NCI-H2029 treated with DMSO at 0.1 percent for 48 hours (cell line): ENCODE measurements at regions not wholly inside any gene's neighbourhood (a gene's known extent, or its start where the extent isn't known, plus 50 kb on each side); places are given as distances from the start of the nearest gene placed in this dataset.

ENCODE experiments used
- DNase-seq: peaks from one replicate; lab custom pipeline; 2025; lab: John Stamatoyannopoulos, UW

DNA sequence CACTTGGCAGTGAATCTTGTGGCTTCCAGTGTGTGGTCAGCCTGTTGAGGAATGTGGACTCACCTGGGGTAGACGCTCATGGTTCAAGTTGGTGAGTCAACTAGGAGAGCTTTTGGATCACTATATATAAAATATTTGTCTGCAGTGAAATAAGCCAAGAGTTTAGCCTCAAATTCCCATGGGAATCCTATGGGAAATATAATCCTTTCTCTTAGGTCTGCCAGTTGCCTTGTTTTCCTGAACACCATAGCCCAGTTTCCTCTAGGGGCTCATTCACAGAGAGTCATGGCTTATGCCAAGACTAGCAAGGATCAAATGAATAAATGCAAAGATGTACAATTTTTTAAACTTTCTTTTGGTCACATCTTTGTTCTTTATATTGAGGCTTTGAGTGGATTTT is 100.1 kb upstream of the NPHP3 start:
- DNase-seq: no peak

DNA sequence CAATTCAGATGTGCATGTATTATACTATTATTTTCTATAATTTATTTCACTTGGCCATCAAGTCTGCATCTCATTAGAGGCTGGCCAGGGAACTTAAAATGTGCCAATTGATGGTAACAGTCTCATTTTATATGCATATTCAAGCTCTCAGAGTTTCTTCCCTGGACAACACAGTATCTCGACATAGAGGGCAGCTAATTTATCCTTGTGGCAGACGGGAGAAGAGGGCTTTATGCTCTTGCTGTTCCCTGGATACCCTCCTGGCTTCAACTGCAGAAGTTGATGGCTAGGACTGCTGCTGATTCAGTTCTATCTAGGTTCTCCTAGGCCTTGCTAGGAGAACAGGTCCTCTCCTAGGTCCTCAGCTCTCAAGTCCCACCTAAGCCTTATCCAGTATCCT is 99.1 kb upstream of the NPHP3 start:
- DNase-seq: no peak

- no peak for DNase-seq
These were observed 96.0 kb upstream of the NPHP3 start for GRCh38 chr3:132818251-132818650.

GRCh38 chr3:132817646-132818177 is 95.5 kb upstream of the NPHP3 start:
- DNase-seq: no peak

DNA sequence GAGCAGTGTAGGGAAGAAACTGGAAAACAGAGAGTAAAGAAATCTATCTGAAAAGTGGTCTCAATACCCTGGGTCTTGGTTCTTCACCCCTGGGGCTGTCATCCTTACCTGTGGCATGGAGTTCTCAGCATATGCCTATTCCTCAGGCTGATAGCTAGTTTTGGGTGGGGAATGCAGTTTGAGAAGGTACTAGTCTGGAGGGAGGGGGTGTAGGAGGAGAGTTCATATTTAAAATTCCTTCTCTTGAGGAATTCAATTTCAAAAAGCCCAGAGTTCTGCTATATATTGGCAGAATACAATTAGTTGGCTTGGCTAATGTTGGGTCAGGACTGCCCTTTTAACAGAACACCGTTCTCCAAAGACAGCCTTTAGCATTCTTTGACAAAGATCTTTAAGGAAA is 82.9 kb upstream of the NPHP3 start:
- no peak for DNase-seq

DNA sequence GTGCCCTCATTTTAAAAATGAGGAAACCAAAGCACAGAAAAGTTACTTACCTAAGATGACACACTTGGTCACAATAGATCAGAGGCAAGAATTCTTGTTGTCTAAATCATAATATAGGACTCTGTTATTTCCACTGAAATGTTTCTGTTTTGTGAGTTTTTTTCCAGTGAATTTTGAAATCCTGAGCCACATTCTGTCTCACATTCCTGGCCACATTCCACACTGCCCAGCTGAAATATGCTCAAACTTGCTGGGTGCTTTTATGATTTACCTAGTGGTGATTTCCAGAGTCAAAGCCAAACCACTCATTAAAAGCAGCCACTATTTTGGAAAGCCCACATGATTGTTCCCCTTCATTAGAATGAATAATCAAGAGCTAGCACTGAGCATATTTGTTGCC is 82.3 kb upstream of the NPHP3 start:
- no peak for DNase-seq

- DNase-seq: no peak
These were observed 81.7 kb upstream of the NPHP3 start for GRCh38 chr3:132803889-132804288.

GRCh38 chr3:132800958-132801357 is 78.7 kb upstream of the NPHP3 start:
- DNase-seq: no peak

- no peak for DNase-seq
These were observed 68.6 kb upstream of the NPHP3 start for GRCh38 chr3:132790806-132791205.

DNA sequence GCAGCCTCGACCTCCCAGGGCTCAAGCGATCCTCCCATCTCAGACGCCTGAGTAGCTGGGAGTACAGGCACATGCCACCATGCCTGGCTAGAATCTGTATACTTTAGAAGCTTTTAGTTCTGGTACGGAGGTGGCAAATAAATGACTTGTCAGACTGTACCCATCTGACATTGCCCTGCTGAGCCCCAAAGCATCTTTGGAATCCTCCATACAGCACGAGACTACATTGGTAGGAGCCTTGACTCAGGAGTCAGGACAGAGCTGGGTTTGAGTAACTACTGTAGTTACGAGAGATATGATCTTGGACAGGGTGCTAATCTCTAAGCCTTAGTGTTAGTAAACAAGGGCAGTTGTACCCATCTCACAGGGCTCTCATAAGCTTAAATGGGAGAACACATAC is 67.8 kb upstream of the NPHP3 start:
- no peak for DNase-seq

DNA sequence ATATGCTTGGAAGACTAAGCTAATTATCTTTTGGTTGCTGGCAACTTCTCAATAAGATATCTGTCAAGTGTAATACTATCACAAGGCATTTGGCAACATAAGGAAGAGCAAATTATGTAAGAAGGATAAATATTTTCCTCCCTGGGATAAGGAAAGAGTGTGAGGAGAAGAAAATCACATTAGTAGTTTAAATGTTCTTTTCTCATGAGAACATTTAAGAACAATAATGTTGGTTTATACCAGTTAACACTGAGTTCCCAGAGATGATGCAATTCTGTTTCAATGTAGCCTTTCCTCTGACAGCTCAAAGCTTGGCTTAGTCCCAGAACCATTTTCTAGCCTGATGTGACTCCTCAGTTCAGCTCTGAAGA is 66.1 kb upstream of the NPHP3 start:
- DNase-seq: peak; percentile 55

- DNase-seq: peak; percentile 58
These were observed 65.5 kb upstream of the NPHP3 start for GRCh38 chr3:132787616-132788300.

- no peak for DNase-seq
These were observed 64.7 kb upstream of the NPHP3 start for GRCh38 chr3:132786890-132787289.

GRCh38 chr3:132785292-132785691 is 63.1 kb upstream of the NPHP3 start:
- no peak for DNase-seq

- DNase-seq: no peak
These were observed 62.4 kb upstream of the NPHP3 start for GRCh38 chr3:132784502-132785025.

- no peak for DNase-seq
These were observed 60.9 kb upstream of the NPHP3 start for GRCh38 chr3:132783152-132783551.

DNA sequence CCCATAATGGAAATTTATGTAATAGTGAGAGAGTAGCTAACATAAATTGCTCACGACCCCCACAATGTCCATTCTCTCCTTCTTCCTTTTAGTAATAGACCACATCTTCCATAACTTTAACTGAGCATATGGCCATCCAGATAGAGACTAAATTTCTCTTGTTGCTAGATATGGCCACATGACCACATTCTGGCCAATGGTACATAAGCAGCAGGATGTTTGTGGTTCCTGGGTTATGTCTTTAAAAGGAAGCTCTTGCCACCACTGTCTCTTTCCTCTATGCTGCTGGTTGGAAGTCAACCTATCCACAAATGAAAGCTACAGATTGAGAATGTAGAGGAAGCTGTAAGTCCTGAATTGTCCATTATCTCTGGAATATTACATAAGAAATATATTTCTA is 59.7 kb upstream of the NPHP3 start:
- no peak for DNase-seq

- no peak for DNase-seq
These were observed 55.0 kb upstream of the NPHP3 start for GRCh38 chr3:132777171-132777570.

DNA sequence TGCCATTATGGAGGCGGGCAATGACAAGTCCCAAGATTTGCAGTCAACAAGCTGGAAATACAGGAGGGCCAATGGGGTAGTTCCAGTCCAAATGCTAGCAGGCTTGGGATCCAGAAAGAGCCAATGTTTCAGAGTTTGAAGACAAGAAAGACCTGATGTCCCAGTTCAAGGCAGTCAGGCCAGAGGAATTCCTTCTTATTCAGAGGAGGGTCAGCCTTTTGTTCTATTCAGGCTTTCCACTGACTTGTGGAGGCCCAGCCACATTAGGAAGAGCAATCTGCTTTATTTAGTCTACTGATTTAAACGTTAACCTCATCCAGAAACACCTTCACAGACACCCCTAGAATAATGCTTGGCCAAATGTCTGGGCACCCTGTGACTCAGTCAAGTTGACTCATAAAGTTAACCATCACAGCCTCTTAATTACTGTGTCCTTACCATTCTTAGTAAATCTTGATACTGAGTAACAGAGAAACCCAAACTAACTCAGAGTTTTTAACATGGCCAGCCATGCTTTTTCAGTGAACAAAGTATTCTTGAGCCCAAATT is 50.9 kb upstream of the NPHP3 start:
- DNase-seq: no peak

DNA sequence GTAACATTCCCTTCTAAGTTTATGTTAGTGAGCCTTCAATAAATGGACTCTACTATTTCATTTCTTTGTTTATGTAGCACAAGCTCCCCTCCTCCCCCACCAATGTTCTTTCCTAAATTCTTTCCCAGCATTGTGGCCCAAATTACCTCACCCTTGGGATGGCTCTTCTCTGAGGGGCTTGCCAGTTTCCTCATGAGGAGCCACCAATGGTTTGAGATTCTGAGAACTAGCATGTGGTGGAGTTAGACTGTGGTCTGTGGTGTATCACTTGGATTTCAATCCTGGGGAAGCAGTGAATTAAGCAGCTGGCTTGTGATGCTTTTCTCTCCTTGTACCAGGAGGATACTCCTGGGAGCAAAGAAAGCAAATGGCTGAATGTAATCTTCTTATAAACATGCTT is 50.0 kb upstream of the NPHP3 start:
- DNase-seq: no peak
